GM23338 (cell line): ENCODE measurements at regions not wholly inside any gene's neighbourhood (a gene's known extent, or its start where the extent isn't known, plus 50 kb on each side); places are given as distances from the start of the nearest gene placed in this dataset.

Experiments used
- ATAC-seq: fragments of 200-7000 bp; cut with Tn5 transposase; 3 replicates; pipeline ENCODE4 v1.9.1; 2020
- DNase-seq: peaks from one replicate; pipeline ENCODE4 v3.0.0-alpha.2; 2015; ENCODE audit warnings: low spot score
- H2AFZ ChIP-seq: fragments of 200-600 bp; sonication (generic); 2 replicates; pipeline ENCODE4 v1.8.0; 2016; ENCODE audit warnings: antibody characterized with exemption, mild to moderate bottlenecking, moderate library complexity
- H3F3A ChIP-seq: fragments of 200-600 bp; sonication (generic); replicated peaks from 2 replicates; pipeline ENCODE4 v1.8.0; 2017; ENCODE audit warnings: antibody characterized with exemption, mixed run types, low read depth
- H3K27ac ChIP-seq: fragments of 200-600 bp; sonication (generic); 2 replicates; pipeline ENCODE4 v1.6.1; 2016; ENCODE audit warnings: low read depth
- H3K27me3 ChIP-seq: fragments of 200-600 bp; sonication (generic); 2 replicates; pipeline ENCODE4 v1.8.0; 2016; ENCODE audit warnings: mild to moderate bottlenecking, mixed run types, moderate library complexity; ENCODE audit not compliant: insufficient read depth
- H3K36me3 ChIP-seq: fragments of 200-600 bp; sonication (generic); 2 replicates; pipeline ENCODE4 v1.8.0; 2016; ENCODE audit warnings: mild to moderate bottlenecking; ENCODE audit not compliant: insufficient read depth
- H3K4me1 ChIP-seq: fragments of 200-600 bp; sonication (generic); 2 replicates; pipeline ENCODE4 v1.8.0; 2016; ENCODE audit warnings: mild to moderate bottlenecking, moderate library complexity; ENCODE audit not compliant: insufficient read depth
- H3K4me2 ChIP-seq: fragments of 200-600 bp; sonication (generic); 2 replicates; pipeline ENCODE4 v1.7.1; 2017; ENCODE audit warnings: mixed run types
- H3K4me3 ChIP-seq: fragments of 200-600 bp; sonication (generic); 2 replicates; pipeline ENCODE4 v1.6.1; 2016; ENCODE audit warnings: mixed run types
- H3K79me2 ChIP-seq: fragments of 200-600 bp; sonication (generic); replicated peaks from 2 replicates; pipeline ENCODE4 v1.8.0; 2017; ENCODE audit warnings: mild to moderate bottlenecking; ENCODE audit not compliant: insufficient read depth
- H3K9me2 ChIP-seq: fragments of 200-600 bp; sonication (generic); 2 replicates; pipeline ENCODE4 v1.8.0; 2017; ENCODE audit not compliant: insufficient read depth
- H4K20me1 ChIP-seq: fragments of 200-600 bp; sonication (generic); replicated peaks from 2 replicates; pipeline ENCODE4 v1.8.0; 2017; ENCODE audit warnings: mild to moderate bottlenecking; ENCODE audit not compliant: insufficient read depth
- H3K27ac Mint-ChIP-seq: 2 replicates; pipeline ENCODE4 v1.8.0; 2020; ENCODE audit warnings: inconsistent platforms, mild to moderate bottlenecking, moderate library complexity, mixed read lengths
- H3K27me3 Mint-ChIP-seq: 3 replicates; pipeline ENCODE4 v1.8.0; 2022; ENCODE audit warnings: low read depth, mild to moderate bottlenecking, moderate library complexity, mixed read lengths, inconsistent platforms; ENCODE audit not compliant: insufficient read depth, poor library complexity
- H3K36me3 Mint-ChIP-seq: 3 replicates; pipeline ENCODE4 v1.8.0; 2021; ENCODE audit warnings: low read depth, mild to moderate bottlenecking, inconsistent platforms, moderate library complexity, mixed read lengths
- H3K4me1 Mint-ChIP-seq: 3 replicates; pipeline ENCODE4 v1.8.0; 2020; ENCODE audit warnings: mild to moderate bottlenecking, inconsistent platforms, mixed read lengths
- H3K4me3 Mint-ChIP-seq: 3 replicates; pipeline ENCODE4 v1.8.0; 2021; ENCODE audit warnings: moderate library complexity, mild to moderate bottlenecking, inconsistent platforms, mixed read lengths
- H3K9me3 Mint-ChIP-seq: 3 replicates; pipeline ENCODE4 v1.8.0; 2020; ENCODE audit warnings: moderate library complexity, mild to moderate bottlenecking, inconsistent platforms, mixed read lengths
- CREB1 ChIP-seq: fragments of 250-450 bp; sonication (Bioruptor Pico); IDR thresholded peaks from 2 replicates; pipeline ENCODE4 v1.5.0; 2020; ENCODE audit warnings: low read depth, mild to moderate bottlenecking, moderate library complexity
- EZH2 ChIP-seq: fragments of 200-600 bp; sonication (generic); IDR thresholded peaks from one replicate; pipeline ENCODE4 v1.8.0; 2017; ENCODE audit warnings: antibody characterized with exemption, mild to moderate bottlenecking, low read depth; ENCODE audit not compliant: unreplicated experiment
- EZH2phosphoT487 ChIP-seq: fragments of 200-600 bp; sonication (generic); IDR thresholded peaks from one replicate; pipeline ENCODE4 v1.8.1; 2018; ENCODE audit warnings: antibody characterized with exemption; ENCODE audit not compliant: unreplicated experiment
- NANOG ChIP-seq: IDR thresholded peaks from 2 replicates; pipeline ENCODE4 v1.6.1; 2016; ENCODE audit warnings: antibody characterized with exemption, borderline replicate concordance
- POLR2AphosphoS5 ChIP-seq: IDR thresholded peaks from 2 replicates; pipeline ENCODE4 v1.6.1; 2016; ENCODE audit warnings: antibody characterized with exemption, low read depth
- STAT1 ChIP-seq: IDR thresholded peaks from one replicate; pipeline ENCODE4 v1.6.1; 2016; ENCODE audit warnings: antibody characterized with exemption; ENCODE audit not compliant: unreplicated experiment
- ZNF114 ChIP-seq: fragments of 250-450 bp; sonication (Bioruptor Pico); IDR thresholded peaks from 2 replicates; pipeline ENCODE4 v1.5.0; 2020; ENCODE audit warnings: mild to moderate bottlenecking, moderate library complexity
- ZNF331 ChIP-seq: fragments of 250-450 bp; sonication (Bioruptor Pico); IDR thresholded peaks from 2 replicates; pipeline ENCODE4 v1.5.0; 2020; ENCODE audit warnings: low read depth, mild to moderate bottlenecking, moderate library complexity
- TF ChIP-seq, protein P1 (sequence below), 2 experiments: fragments of 200-600 bp in 1 of 2; sonication (generic) in 1 of 2; conservative IDR thresholded peaks; 2 replicates each; pipeline versions ENCODE4 v1.5.1 to v1.6.1; 2016 to 2017; ENCODE audit warnings: antibody characterized with exemption in 2 of 2, low read depth in 2 of 2, mild to moderate bottlenecking in 2 of 2, moderate library complexity in 1 of 2

DNA sequence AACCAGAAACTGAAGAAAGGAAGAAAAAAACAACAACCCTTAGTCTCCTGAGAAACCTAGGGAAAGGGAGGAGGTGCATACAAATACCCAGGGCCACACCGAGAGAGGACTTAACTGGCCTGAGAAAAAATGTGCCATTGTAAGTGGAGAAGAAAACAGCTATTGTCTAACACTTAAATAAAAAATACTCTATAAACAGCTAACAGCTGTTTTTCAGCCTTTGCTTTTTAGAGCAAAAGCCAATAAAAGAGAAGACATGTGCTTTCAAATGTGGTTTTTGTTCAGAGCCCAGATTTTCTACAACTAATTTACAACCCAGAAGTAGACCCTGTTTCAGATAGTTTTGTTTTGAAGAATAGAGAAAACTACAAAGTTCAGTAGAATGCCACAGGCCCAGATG is 56.0 kb upstream of the SLC22A16 start:
- Histone ChIP-seq H3K4me2 (no peak overlapping the region), H3K4me3 (no peak overlapping the region), H4K20me1 (no peaks in the 10 kb centered on the region), H3K79me2 (no peaks in the 10 kb centered on the region), H3K9me2 (0 out of 2 replicates have a peak, but pooled peaks cover 2% of the 10 kb centered on the region), H2AFZ (no peak overlapping the region), H3K4me1 (no peaks in the 10 kb centered on the region), H3F3A (no peaks in the 10 kb centered on the region), H3K27me3 (no peaks in the 10 kb centered on the region), H3K27ac (no peak overlapping the region), H3K36me3 (no peaks in the 10 kb centered on the region)
- Mint-ChIP-seq H3K36me3 (peaks cover 4% of the 10 kb centered on the region; the same call in 1 of the 3 replicates), H3K27me3 (peaks cover 3% of the 10 kb centered on the region), H3K9me3 (peaks cover 11% of the 10 kb centered on the region; the same call in 2 of the 3 replicates), H3K27ac (no peak overlapping the region), H3K4me3 (no peak overlapping the region), H3K4me1 (no peaks in the 10 kb centered on the region)
- TF ChIP-seq ZNF114 (CRISPR knock-in tag) = no peak
- ATAC-seq (no peak), DNase-seq (no peak)

DNA sequence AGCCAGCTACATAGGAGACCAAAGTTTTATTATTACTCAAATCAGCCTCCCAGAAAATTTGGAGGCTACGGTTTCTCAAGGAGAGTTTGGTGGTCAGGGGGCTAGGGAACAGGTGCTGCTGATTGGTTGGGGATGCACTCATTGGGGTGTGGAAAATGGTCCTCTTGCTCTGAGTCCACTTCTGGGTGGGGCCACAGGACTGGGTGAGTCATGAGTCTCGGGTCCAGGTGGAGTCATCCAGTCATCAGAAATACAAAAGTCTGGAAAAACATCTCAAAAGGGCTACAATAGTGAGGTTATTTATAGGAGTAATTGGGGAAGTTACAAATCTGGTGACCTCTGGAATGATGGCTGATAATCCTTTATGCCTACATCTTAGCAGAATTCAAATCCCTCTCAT is 54.3 kb upstream of the SLC22A16 start:
- H3K4me3 Mint-ChIP-seq = no peak overlapping the region
- Histone ChIP-seq H3F3A (no peaks in the 10 kb centered on the region), H3K27me3 (no peaks in the 10 kb centered on the region), H2AFZ (no peak overlapping the region), H4K20me1 (no peaks in the 10 kb centered on the region), H3K9me2 (0 out of 2 replicates have a peak, but pooled peaks cover 2% of the 10 kb centered on the region), H3K79me2 (no peaks in the 10 kb centered on the region), H3K4me1 (no peaks in the 10 kb centered on the region), H3K4me2 (no peak overlapping the region), H3K4me3 (no peak overlapping the region), H3K27ac (no peak overlapping the region), H3K36me3 (no peaks in the 10 kb centered on the region)
- H3K9me3 Mint-ChIP-seq = peaks cover 11% of the 10 kb centered on the region; the same call in 2 of the 3 replicates
- peaks cover 4% of the 10 kb centered on the region; the same call in 1 of the 3 replicates for H3K36me3 Mint-ChIP-seq
- no peaks in the 10 kb centered on the region for H3K4me1 Mint-ChIP-seq
- TF ChIP-seq EZH2phosphoT487 (no peak), POLR2AphosphoS5 (no peak), EZH2 (no peak), STAT1 (no peak), ZNF114 (CRISPR knock-in tag) (no peak), NANOG (no peak), ZNF331 (CRISPR knock-in tag) (no peak)
- TF ChIP-seq, protein P1, sequence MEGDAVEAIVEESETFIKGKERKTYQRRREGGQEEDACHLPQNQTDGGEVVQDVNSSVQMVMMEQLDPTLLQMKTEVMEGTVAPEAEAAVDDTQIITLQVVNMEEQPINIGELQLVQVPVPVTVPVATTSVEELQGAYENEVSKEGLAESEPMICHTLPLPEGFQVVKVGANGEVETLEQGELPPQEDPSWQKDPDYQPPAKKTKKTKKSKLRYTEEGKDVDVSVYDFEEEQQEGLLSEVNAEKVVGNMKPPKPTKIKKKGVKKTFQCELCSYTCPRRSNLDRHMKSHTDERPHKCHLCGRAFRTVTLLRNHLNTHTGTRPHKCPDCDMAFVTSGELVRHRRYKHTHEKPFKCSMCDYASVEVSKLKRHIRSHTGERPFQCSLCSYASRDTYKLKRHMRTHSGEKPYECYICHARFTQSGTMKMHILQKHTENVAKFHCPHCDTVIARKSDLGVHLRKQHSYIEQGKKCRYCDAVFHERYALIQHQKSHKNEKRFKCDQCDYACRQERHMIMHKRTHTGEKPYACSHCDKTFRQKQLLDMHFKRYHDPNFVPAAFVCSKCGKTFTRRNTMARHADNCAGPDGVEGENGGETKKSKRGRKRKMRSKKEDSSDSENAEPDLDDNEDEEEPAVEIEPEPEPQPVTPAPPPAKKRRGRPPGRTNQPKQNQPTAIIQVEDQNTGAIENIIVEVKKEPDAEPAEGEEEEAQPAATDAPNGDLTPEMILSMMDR (conservative IDR thresholded peaks at IDR 0.05; ENCODE audit: low read depth in 2 of 2) = no peak
- DNase-seq = no peak
- peaks cover 3% of the 10 kb centered on the region for H3K27me3 Mint-ChIP-seq
- no peak for ATAC-seq
- H3K27ac Mint-ChIP-seq = no peak overlapping the region

DNA sequence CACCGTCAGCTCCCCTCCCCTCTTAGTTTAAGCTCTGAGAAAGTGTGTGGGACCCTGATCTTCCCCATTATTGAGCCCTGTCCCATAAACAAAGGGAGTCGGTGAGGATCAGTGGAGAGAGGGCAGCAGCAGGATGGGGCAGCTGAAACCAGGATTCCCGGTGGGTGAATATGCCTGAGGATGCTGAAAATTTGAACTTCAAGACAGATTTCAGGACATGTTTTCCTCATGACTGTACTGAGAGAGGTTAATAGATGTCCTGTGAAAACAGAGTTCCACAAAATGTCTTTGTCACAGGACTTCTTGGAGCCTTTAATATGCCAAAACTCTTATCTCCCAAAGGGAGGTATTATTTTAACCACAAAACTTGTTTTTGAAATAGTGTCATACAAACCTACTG is 53.5 kb upstream of the SLC22A16 start:
- peaks cover 8% of the 10 kb centered on the region; the same call in 2 of the 3 replicates for H3K9me3 Mint-ChIP-seq
- no peaks in the 10 kb centered on the region for H3K4me1 Mint-ChIP-seq
- H3K27ac Mint-ChIP-seq = no peak overlapping the region
- Histone ChIP-seq H3F3A (no peaks in the 10 kb centered on the region), H4K20me1 (no peaks in the 10 kb centered on the region), H3K4me2 (no peak overlapping the region), H3K4me3 (no peak overlapping the region), H3K79me2 (no peaks in the 10 kb centered on the region), H3K27ac (no peak overlapping the region), H3K4me1 (no peaks in the 10 kb centered on the region), H3K9me2 (0 out of 2 replicates have a peak, but pooled peaks cover 2% of the 10 kb centered on the region), H3K36me3 (no peaks in the 10 kb centered on the region), H2AFZ (no peak overlapping the region), H3K27me3 (no peaks in the 10 kb centered on the region)
- no peak overlapping the region for H3K4me3 Mint-ChIP-seq
- H3K36me3 Mint-ChIP-seq = 0 out of 3 replicates have a peak, but pooled peaks cover under 1% of the 10 kb centered on the region
- peaks cover 3% of the 10 kb centered on the region for H3K27me3 Mint-ChIP-seq
- DNase-seq = no peak
- no peak for ATAC-seq
- TF ChIP-seq CREB1 (CRISPR knock-in tag) (no peak), EZH2phosphoT487 (no peak), ZNF331 (CRISPR knock-in tag) (no peak), EZH2 (no peak), ZNF114 (CRISPR knock-in tag) (no peak), STAT1 (no peak), POLR2AphosphoS5 (no peak)
- TF ChIP-seq, protein P1 (conservative IDR thresholded peaks at IDR 0.05; ENCODE audit: low read depth in 2 of 2) = no peak
